ENCODE measurements at regions not wholly inside any gene's neighbourhood (a gene's known extent, or its start where the extent isn't known, plus 50 kb on each side); places are given as distances from the start of the nearest gene placed in this dataset.

DNA sequence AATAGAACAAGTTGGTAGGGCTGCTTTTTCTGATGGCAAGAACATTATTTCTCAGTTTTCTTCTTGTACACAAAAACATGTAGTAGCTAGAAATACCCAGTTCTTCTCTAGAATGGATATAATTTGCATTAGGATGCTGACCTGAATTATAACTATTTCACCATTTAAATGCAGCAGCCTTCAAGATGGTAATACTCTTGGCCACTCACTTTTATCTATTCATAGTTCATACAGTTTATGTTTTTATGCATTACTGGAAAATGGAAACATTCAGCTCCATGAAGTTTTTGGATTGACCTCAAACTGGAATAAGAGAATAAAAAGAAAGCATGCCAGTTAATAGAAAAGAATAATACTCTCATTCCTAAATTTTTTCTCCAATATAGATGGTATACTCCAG, 487.4 kb downstream of the PABPC4L start:
- DNase-seq: no peak

DNA sequence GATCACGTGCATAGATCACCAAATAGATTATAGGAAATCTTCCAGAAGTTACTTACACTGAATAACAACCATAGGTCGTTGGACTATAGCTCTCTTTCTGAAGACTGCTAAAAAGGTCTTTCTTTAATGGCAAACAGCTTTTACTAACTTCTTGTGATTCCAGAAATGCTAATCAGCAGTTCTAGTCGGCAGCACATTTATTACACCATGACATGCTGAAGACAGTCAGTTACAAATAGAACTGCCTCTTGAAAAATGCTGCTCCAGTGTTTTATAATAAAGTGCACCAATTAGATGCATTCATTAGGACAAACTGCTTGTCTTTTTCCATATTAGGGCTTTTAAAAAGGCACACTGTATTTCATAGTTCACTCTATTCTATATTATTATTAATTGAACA, 488.2 kb downstream of the PABPC4L start:
- no peak for DNase-seq

DNA sequence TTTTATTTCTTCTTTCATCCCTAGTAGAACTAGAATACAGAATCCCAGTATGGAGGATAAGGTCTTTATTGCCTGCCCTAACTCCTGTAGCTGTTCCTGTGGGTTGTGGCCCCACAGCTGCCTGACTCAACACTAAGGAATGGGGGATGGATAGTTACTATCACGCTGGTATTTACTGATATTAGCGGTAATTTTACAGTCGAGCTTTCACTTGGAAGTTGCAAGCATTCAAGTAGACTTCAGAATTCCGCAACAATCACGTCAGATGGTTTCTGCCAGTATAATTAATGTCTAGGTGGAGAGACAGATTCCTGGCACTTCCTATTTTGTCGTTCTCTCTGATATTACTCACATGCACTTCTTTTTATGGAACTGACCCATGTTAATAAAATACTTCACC, 489.8 kb downstream of the PABPC4L start:
- DNase-seq: no peak

- no peak for DNase-seq
Observed at GRCh38 chr4:133694416-133694815, 507.2 kb downstream of the PABPC4L start.

GRCh38 chr4:133683967-133684366, 517.6 kb downstream of the PABPC4L start:
- no peak for DNase-seq

DNA sequence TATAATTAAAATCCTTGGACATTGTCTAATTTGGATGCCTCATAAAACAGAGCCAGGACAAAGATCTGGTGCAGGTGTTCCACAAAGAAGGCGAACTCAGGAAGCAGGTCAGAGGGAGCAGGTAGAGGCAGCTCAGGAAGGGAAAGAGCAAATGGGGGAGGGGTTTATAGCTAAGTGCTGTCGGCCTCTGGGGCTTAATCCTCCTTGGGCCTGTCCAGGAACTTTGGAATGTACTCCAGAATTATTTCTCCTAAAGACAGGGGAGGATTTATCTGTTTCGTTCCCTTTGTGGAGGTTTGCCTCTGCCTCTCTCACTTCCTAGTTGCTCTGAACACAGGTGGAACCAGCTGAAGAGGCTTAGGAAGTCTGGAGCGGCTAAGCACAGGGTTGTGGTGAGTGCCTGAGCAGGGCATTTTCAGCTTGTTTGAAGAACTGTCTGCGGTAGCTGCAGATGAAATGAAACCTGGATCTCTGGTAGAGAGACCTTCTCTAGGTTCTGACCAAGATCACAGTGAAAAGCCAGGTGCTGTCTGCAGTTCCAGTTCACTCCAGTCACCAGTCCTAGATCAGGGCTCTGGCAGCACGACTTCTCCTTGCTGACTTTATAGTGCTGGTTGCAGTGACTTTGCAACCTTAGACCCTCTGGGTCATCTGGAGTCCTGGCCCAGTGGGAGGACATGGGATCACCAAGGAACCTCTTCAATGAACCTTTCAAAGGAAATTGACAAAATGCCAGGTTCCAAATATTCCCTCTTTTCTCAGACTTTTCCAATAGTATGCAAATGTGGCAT, 519.2 kb downstream of the PCDH10 start:
- no peak for DNase-seq

- DNase-seq: no peak
Observed at GRCh38 chr4:133647206-133647605, 498.1 kb downstream of the PCDH10 start.

GRCh38 chr4:133641191-133641590, 492.1 kb downstream of the PCDH10 start:
- no peak for DNase-seq

DNA sequence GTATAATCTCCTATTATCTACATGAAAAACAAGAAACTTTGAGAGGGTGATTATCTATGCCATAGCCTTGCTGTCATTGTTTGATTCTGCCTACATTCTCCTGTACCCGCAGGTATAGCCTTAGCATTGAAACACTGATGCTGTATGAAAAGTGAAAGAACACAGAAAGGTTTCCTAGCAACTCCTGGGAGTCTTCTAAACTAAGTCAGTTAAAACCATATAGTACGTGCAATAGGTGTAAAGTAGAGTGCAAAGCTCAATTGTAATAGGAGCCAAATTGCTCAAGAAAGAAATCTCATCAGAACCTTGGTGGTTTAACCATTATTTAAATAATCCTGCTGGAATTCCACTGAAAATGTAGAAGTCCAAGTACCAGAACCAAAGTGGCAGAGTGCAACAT, 489.7 kb downstream of the PCDH10 start:
- DNase-seq: no peak

- no peak for DNase-seq
Observed at GRCh38 chr4:133637161-133637560, 488.1 kb downstream of the PCDH10 start.

DNA sequence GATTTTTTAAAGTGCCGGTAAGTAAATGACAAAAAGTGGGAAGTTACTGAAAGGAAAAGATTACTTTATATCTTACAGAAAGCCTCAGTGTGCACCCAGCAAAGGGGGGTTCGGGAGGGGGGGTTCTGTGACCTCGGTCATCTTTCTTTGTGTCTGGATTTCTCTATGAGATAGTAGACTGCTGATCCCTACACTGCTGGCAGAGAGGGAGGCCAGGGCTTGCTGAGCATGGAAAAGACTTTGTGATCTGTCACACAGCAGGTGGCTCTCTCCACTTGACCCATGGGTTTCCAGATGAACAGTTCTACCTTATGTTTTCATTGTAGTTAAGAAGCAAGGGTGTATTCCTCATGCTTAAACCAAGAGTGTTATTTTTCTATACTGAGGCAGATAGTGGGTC, 475.6 kb downstream of the PCDH10 start:
- no peak for DNase-seq

GRCh38 chr4:133623847-133624246, 474.8 kb downstream of the PCDH10 start:
- DNase-seq: no peak

- DNase-seq: no peak
Observed at GRCh38 chr4:133621628-133622027, 472.5 kb downstream of the PCDH10 start.

GRCh38 chr4:133620555-133620954, 471.5 kb downstream of the PCDH10 start:
- DNase-seq: no peak

DNA sequence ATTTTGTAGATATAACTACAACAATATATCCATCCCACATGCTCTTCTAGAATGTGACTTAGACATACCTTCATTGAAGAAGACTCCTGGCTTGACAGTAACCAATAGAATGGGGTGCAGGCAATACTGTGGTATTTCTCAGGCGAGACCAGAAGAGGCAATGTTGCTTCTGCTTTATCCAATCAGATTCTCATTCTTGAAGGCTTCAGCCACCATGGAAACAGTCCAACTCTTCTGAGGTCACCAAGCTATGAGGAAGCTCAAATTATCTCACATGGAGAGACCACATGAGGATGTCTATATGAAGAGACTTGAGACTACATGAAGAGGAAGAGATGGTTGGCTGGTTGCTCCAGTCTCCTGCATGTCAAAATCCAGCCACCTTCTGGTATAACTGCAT, 469.9 kb downstream of the PCDH10 start:
- peak; percentile 2 for DNase-seq

- DNase-seq: no peak
Observed at GRCh38 chr4:133600008-133600407, 450.9 kb downstream of the PCDH10 start.

DNA sequence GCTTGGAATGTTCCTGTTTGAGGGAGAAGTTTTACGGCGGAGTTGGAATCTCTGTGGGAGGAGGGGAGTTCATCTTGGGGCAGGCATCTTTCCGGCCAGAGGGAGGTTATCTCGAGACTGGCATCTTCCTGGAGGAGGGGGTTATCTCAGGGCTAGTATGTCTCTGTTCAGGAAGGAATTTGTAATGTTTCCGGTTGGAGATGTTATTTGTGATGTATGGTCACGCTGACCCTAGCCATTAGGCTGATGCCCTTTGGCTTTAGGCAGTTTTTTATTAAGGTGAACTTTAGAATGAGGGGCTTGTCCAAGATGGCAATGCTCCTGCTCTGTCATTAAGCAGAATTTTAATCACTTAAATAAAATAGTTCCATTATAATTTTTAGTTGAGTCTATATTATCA, 449.7 kb downstream of the PCDH10 start:
- no peak for DNase-seq

- no peak for DNase-seq
Observed at GRCh38 chr4:133597251-133597650, 448.2 kb downstream of the PCDH10 start.

DNA sequence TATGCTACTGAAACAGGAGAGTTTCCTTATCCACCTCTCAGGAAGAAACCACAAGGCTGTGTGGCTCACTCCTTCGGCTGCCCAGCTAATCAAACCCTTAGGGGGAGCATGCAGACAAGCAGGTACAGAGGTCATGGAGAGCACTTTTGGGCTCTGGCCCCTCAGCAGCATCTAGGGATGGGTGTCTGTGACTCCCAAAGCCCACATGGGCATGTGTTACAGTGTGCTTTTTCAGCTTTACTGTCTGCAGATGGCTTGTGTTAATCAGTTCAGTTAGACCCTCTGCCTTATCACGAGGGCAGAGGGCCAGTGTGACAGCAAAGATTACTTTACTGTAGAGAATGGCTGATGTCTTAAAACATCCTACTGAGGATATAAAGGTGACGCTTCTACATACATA, 447.4 kb downstream of the PCDH10 start:
- DNase-seq: no peak

GRCh38 chr4:133594390-133595207, 445.5 kb downstream of the PCDH10 start:
- no peak for DNase-seq

- no peak for DNase-seq
Observed at GRCh38 chr4:133593764-133594163, 444.7 kb downstream of the PCDH10 start.

- no peak for DNase-seq
Observed at GRCh38 chr4:133592591-133592990, 443.5 kb downstream of the PCDH10 start.

DNA sequence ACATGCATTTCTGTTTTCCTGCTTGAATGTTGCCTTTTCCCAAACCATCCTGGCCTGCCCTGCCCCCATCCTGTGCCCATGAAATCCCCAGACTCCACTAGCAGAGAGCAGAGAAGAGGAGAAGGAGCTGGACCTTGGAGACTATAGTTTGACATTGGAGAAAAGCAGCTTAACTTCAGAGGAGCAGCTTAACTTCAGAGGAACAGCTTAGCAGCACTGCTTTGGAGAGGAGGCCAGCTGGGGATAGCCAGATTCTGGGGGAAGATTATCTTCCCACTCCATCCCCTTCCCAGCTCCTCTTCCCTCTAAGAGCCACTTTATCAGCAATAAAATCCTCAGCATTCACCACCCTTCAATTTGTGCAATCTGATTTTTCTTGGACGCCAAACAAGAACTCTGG, 443.0 kb downstream of the PCDH10 start:
- no peak for DNase-seq

DNA sequence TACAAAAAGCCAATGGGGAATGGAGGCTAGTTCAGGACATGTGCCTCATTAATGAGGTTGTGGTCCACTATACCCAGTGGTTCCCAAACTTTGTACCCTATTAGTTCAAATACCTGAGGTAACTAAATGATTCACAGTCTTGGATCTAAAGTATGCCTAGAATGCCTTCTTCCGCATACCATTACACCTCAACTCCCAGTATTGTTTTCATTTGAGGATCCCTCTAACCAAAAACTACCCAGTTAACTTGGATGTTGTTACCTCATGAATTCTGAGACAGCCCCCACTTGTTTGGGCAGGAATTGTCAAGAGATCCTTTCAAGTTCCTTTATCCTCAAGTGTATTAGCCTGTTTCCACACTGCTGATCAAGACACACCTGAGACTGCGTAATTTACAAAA, 439.2 kb downstream of the PCDH10 start:
- no peak for DNase-seq
